ENCODE measurements at regions not wholly inside any gene's neighbourhood (a gene's known extent, or its start where the extent isn't known, plus 50 kb on each side); places are given as distances from the start of the nearest gene placed in this dataset.

DNA sequence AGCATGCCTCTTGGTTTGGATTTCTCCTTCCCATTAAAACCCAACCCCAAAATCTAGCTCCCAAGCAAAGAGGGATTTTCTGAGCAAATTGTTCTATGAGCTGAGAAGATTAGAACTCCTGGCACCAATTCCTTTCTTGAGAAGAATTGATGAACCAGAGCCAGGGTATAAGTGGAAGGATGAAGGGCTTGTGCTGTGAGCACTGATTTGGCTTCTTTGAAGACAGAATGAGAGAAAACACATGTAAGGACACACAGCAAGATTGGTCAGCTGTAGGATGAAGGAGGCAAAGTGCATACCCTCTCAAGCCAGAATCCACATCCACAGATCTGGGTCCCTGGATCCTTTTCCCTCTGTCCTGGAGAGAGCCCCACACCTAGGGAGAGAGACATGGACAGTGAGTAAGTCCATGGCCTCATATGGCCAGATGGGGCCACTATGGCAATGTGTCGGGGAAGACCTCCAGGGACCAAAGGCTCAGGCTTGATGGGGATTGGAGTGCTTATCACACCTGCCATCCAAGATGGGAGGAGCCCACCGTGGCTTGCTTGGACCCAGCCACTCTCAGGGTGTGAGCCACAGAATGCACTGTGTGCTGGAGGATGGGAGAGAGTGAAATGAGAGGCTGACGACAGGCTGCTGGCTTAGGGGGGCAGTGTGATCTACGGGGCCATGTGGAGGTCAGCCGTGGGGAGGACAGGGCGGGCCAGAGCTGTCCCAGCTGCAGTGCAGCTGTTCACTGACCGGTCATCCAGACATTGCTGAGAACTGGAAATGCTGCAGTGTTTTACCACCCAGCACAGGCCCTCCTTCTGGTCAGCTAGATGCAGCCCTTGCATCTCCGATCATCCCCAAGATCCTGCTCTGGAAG, 339.8 kb downstream of the CYP26B1 start:
- no peak for TF ChIP-seq JUNB (IDR thresholded peaks at IDR 0.05)
- TF ChIP-seq CTCF (IDR thresholded peaks at IDR 0.05 in 2 of 3, conservative IDR thresholded peaks at IDR 0.05 in 1 of 3; ENCODE audit: control insufficient read depth in 2 of 3, extremely low read depth in 1 of 3, insufficient read depth in 1 of 3, low read depth in 3 of 3, low read length in 3 of 3) = no peak
- TF ChIP-seq POLR2A (IDR thresholded peaks at IDR 0.05; ENCODE audit: low read depth, low read length) = no peak
- no peak for TF ChIP-seq BHLHE40 (IDR thresholded peaks at IDR 0.05; ENCODE audit: borderline replicate concordance in 1 of 2, low read depth in 2 of 2, low read length in 1 of 2)
- TF ChIP-seq SUPT20H (IDR thresholded peaks at IDR 0.05; ENCODE audit: borderline replicate concordance, control insufficient read depth, low read depth, low read length) = no peak

All from GM12878 (cell line).